HG03280 (cell line): ENCODE measurements at regions not wholly inside any gene's neighbourhood (a gene's known extent, or its start where the extent isn't known, plus 50 kb on each side); places are given as distances from the start of the nearest gene placed in this dataset.
"Not testable (repeated sequence)": the region's sequence is repeated elsewhere in the genome, so short reads cannot be mapped to it uniquely, and the experiment has no call there.

Source experiments
- ATAC-seq: cut with Tn5 transposase; IDR thresholded peaks from one replicate; pipeline ENCODE4 v1.9.1; 2021; ENCODE audit warnings: mild to moderate bottlenecking, moderate library complexity; ENCODE audit not compliant: unreplicated experiment

DNA sequence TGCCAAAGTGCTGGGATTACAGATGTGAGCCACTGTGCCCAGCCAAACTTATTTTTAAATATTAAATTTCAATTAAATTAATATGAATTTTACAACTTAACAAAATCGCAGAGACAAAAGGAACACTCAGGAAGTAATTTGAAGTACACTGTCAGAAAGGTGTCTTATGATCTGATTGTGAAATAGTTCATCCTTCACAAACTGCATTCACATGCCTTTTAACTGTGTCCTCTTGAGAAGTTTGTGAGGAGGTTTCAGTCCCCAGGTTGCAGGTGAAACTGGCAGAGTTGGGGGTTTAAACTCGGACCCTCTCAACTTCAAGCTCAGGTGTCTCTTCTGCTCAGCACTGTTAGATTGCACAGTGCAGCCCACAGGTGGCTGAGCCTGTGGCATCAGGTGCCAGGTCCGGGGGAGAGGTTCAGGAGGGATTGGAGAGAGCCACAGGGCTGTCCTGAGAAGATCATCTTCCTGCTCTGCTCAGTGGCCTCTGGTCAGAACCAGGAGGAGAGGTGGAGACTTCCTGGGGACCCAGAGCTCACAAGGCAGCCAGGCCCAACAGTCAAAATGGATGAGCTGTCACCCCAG lies 152.3 kb upstream of the RAB4A start:
- ATAC-seq, result no peak

DNA sequence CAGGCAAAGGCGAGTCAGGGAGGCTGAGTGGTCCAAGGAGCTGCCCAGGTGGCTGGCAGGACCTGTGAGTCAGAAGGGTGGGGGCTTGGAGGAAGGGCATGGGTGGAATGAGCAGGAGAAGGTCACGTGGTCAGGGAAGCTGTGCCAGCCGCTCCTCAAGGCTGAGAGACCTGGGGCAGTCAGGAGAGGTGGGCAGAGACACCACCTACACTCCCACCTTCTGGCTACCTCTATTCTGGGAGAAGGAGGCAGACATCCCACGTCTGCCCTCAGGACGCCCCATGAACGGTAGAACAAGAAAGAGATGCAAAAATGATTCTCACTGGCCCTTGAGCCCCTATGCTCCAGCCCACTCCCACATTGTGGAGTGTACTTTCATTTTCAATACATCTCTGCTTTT lies 151.8 kb upstream of the RAB4A start:
- ATAC-seq, result no peak

- no peak for ATAC-seq
Observed at GRCh38 chr1:229119876-229120275, 151.0 kb upstream of the RAB4A start.

DNA sequence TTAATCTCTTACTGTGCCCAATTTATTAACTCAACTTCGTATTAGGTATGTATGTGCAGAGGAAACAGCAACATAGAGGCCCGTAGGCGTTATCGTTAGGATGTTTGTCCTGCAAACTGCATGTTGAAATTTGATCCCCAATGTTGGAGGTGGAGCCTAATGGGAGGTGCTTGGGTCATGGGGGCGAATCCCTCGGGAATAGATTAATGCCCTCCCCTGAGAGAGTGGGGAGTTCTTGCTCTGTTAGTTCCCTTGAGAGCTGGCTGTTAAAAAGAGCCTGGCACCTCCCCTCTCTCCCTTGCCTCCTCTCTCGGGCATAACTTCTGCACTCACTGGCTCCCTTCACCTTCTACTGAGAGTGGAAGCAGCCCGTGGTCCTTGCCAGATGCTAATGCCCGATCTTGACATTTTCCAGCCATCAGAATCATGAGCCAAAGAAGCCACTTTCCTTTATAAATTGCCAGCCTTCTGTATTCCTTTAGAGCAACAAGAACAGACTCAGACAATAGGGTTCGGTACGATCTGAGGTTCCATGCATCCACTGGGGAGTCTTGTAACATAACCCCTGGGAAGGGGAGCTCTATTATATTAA lies 149.0 kb upstream of the RAB4A start:
- ATAC-seq, result no peak

GRCh38 chr1:229122606-229123005 lies 148.3 kb upstream of the RAB4A start:
- no peak for ATAC-seq

DNA sequence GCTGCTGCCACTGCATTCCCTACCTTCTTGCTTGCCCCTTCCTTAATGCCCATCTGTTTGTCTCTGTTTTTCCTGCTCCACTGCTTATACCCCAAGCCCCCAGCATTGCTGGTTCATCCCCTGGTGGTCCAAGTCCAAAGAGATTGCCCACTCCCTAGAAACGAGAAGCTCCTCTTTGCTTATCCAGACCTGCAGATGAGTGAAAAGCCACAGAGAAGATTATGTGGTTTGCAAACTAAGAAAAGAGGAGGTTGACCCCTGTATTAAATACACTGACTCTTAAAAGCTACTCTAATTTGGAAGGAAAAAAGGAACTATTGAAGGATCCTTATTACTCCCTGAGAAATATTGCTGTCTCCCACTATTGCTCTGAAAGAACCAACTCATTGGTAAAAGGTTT lies 146.8 kb upstream of the RAB4A start:
- no peak for ATAC-seq

GRCh38 chr1:229124520-229125124 lies 146.3 kb upstream of the RAB4A start:
- no peak for ATAC-seq

DNA sequence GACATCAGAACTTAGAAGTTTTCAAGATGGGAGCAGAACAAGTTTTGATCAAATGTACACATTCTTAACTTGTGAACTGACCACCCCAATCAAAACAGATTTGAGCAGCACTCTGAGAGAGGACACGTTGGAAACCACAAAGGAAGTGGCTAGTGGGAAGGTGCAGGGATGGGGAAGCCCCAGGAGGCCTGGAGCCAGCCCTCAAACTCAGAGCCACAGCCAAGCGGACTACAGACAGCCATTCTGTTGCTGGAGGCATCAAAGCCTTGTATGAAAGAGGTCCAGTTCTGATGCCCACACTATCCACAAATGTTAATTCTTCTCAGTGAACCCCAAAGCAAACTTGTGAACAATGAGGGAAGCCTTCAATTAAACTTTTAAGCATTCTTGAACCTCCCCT lies 143.6 kb upstream of the RAB4A start:
- ATAC-seq, result no peak

- no peak for ATAC-seq
Observed at GRCh38 chr1:229128066-229128608, 142.8 kb upstream of the RAB4A start.

- no peak for ATAC-seq
Observed at GRCh38 chr1:229129301-229130027, 141.4 kb upstream of the RAB4A start.

DNA sequence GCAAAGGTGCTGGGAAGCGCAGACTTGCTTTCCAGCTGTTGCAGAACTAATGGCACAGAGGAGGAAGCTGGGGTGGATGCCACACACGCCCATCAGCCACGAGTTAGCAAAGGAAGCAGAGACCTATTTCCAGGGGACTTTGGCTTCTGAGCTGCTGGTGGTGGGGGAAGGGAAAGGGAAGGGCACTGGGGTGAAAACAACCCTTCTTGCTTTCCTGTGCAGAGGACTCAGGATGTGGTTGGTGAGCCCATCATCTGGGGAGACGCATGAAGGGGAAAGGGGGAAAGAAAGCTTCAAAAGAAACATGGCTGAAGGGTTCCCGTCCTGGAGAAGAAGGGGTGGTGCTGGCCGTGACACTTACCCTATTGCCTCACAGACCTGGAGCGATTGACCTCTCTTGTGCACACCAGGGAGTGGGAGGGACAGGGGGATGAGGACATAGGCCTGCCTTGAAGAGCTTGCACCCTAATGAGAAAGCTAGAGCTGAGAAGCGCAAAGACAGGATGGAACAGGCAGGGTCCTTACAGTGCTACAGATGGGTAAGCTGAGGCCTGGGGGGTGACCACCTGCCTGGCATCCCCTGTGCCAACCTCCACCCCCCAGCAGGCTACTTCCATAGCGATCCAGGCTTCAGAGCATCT lies 140.8 kb upstream of the RAB4A start:
- ATAC-seq, result no peak

GRCh38 chr1:229131243-229132105 lies 139.4 kb upstream of the RAB4A start:
- ATAC-seq, result no peak

DNA sequence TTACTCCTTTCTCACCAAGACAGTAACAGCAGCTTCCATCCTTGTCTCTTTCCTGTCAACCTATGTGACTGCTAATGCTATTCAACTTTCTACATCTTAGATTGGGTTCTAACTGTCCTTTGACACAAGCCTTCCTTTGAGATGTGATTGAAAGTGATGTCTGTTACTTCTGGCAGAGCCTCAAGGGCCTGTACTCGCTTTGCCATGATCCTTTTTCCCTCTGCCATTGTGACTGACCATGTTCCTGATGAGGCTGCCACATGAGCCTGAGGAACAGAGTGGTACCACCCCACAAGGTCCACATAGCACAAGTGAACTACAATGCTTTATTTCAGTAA lies 138.8 kb upstream of the RAB4A start:
- ATAC-seq, result no peak

DNA sequence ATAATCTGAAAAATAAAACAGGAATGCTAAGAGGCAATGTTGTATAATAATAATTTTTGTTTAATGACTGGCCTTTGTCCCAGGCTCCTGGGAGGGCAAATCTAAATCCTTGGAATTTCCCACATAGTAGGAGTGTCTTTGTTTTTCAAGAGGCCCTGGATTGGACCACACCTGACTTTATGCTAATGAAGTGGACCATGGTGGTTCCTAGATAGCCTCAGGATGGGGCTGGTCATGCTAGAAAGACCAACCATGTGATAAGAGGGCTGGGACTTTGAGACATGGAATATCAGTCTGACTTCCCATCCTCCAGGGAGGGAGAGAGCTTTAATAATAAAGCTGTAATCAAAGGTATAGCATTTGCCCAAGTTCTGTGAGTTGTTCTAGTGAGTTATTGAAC lies 138.2 kb upstream of the RAB4A start:
- ATAC-seq, result no peak

- no peak for ATAC-seq
Observed at GRCh38 chr1:229133151-229133550, 137.8 kb upstream of the RAB4A start.

DNA sequence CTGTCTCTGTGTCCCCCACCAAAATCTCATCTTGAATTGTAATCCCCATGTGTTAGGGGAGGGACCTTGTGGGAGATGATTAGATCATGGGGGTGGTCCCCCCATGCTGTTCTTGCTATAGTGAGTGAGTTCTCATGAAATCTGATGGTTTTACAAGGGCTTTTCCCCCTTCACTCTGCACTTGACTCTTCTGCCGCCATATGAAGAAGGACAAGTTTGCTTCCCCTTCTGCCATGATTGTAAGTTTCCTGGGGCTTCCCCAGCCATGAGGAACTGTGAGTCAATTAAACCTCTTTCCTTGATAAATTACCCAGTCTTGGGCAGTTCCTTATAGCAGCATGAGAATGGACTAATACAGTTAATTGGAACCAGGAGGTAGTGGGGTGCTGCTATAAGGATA lies 137.1 kb upstream of the RAB4A start:
- ATAC-seq, result no peak

GRCh38 chr1:229134381-229135217 lies 136.3 kb upstream of the RAB4A start:
- ATAC-seq, result not testable (repeated sequence)

- no peak for ATAC-seq
Observed at GRCh38 chr1:229135773-229136172, 135.1 kb upstream of the RAB4A start.

GRCh38 chr1:229136822-229137221 lies 134.1 kb upstream of the RAB4A start:
- no peak for ATAC-seq

DNA sequence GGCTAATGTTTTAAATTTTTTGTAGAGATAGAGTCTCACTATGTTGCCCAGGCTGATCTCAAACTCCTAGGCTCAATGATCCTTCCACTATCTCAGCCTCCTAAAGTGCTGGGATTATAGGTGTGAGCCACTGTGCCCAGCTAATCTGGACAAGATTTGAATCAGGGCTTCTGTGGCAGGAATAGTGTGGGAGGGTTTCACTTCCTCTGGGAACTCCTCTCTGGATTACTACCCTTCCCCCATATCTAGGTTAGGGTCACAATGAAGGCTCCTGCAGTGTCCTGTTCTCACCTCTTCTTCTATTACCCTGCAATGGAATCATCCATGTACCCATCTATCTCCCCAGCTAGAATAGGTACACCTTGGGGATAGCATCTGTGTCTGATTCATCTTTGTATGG lies 133.6 kb upstream of the RAB4A start:
- no peak for ATAC-seq
